ENCODE measurements at regions not wholly inside any gene's neighbourhood (a gene's known extent, or its start where the extent isn't known, plus 50 kb on each side); places are given as distances from the start of the nearest gene placed in this dataset.
"Not testable (repeated sequence)": the region's sequence is repeated elsewhere in the genome, so short reads cannot be mapped to it uniquely, and the experiment has no call there.

- no peaks in the 10 kb centered on the region for H3K27me3 ChIP-seq
- peaks cover 0 to 15% (median 0%) of the 10 kb centered on the region in 4 donors for H3K9me3 ChIP-seq
- H3K36me3 ChIP-seq, result no peaks in the 10 kb centered on the region
- TF ChIP-seq, protein P1, sequence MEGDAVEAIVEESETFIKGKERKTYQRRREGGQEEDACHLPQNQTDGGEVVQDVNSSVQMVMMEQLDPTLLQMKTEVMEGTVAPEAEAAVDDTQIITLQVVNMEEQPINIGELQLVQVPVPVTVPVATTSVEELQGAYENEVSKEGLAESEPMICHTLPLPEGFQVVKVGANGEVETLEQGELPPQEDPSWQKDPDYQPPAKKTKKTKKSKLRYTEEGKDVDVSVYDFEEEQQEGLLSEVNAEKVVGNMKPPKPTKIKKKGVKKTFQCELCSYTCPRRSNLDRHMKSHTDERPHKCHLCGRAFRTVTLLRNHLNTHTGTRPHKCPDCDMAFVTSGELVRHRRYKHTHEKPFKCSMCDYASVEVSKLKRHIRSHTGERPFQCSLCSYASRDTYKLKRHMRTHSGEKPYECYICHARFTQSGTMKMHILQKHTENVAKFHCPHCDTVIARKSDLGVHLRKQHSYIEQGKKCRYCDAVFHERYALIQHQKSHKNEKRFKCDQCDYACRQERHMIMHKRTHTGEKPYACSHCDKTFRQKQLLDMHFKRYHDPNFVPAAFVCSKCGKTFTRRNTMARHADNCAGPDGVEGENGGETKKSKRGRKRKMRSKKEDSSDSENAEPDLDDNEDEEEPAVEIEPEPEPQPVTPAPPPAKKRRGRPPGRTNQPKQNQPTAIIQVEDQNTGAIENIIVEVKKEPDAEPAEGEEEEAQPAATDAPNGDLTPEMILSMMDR (IDR thresholded peaks at IDR 0.05), result no peak
- TF ChIP-seq POLR2A (IDR thresholded peaks at IDR 0.05), result no peak
- H3K27ac ChIP-seq, result no peak overlapping the region
- no peaks in the 10 kb centered on the region for H3K4me1 ChIP-seq
- no peak for DNase-seq
- H3K4me3 ChIP-seq, result no peak overlapping the region
These were observed 828.4 kb upstream of the VRK2 start for GRCh38 chr2:57218206-57218605.

DNA sequence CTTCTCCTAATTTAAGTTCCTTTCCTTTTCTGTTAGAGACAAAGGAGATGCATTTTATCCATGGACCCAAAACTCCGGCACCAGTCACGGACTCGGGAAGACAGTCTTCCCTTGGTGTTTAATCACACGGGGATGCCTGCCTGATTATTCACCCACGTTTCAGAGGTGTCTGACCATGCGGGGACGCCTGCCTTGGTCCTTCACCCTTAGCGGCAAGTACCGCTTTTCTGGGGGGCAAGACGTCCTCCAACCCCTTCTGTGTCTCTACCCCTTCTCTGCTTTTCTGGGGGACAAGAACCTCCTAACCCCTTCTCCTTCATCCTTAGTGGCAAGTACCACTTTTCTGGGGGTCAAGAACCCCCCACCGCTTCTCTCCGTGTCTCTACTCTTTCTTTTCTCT is 816.9 kb upstream of the VRK2 start:
- not testable (repeated sequence) for H3K27ac ChIP-seq, DNase-seq, H3K4me3 ChIP-seq, H3K27me3 ChIP-seq, H3K9me3 ChIP-seq, H3K4me1 ChIP-seq, H3K36me3 ChIP-seq

GRCh38 chr2:57232341-57232740 is 814.3 kb upstream of the VRK2 start:
- not testable (repeated sequence) for H3K27me3 ChIP-seq, DNase-seq, H3K36me3 ChIP-seq

DNA sequence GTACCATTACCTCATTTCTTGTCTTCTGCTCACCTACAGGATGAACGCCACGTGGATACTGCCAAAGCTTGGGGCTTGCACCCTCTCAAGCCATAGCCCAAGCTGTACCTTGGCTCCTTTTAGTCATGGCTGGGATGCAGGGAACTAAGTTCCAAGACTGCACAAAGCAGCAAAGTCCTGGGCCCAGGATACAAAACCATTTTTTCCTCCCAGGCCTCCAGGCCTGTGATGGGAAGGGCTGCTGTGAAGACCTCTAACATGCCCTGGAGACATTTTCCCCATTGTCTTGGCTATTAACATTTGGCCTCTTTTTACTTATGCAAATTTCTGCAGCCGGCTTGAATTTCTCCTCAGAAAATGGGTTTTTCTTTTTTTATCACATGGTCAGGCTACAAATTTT is 795.1 kb upstream of the VRK2 start:
- not testable (repeated sequence) for H3K4me1 ChIP-seq, DNase-seq, H3K27me3 ChIP-seq, H3K4me3 ChIP-seq, H3K36me3 ChIP-seq, H3K27ac ChIP-seq
- peaks cover 0 to 10% (median 4%) of the 10 kb centered on the region in 4 donors for H3K9me3 ChIP-seq

More at GRCh38 chr2:57232341-57232740, 814.3 kb upstream of the VRK2 start:
- H3K4me1 ChIP-seq, H3K9me3 ChIP-seq, H3K27ac ChIP-seq, H3K4me3 ChIP-seq: not testable (repeated sequence)

DNA sequence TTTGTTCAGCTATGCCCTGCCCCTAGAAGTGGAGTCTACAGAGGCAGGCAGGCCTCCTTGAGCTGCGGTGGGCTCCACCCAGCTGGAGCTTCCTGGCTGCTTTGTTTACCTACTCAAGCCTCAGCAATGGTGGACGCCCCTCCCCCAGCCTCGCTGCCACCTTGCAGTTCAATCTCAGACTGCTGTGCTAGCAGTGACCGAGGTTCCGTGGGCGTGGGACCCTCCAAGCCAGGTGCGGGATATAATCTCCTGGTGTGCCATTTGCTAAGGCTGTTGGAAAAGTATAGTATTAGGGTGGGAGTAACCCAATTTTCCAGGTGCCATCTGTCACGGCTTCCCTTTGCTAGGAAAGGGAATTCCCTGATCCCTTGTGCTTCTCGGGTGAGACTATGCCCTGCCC is 770.2 kb upstream of the VRK2 start:
- H3K36me3 ChIP-seq, DNase-seq, H3K27me3 ChIP-seq, H3K27ac ChIP-seq, H3K4me1 ChIP-seq, H3K4me3 ChIP-seq: not testable (repeated sequence)
- H3K9me3 ChIP-seq, result peaks cover 0 to 14% (median 0%) of the 10 kb centered on the region in 4 donors

- Histone ChIP-seq H3K27me3 (no peaks in the 10 kb centered on the region), H3K4me1 (no peaks in the 10 kb centered on the region), H3K4me3 (no peak overlapping the region), H3K27ac (no peak overlapping the region), H3K9me3 (peaks cover 0 to 14% (median 0%) of the 10 kb centered on the region in 4 donors), H3K36me3 (no peaks in the 10 kb centered on the region)
- no peak for DNase-seq
- TF ChIP-seq, protein P1 (IDR thresholded peaks at IDR 0.05), result no peak
- TF ChIP-seq POLR2A (IDR thresholded peaks at IDR 0.05), result no peak
These were observed 768.2 kb upstream of the VRK2 start for GRCh38 chr2:57278451-57278850.

GRCh38 chr2:57291209-57291608 is 755.4 kb upstream of the VRK2 start:
- no peak for DNase-seq
- H3K9me3 ChIP-seq, result no peaks in the 10 kb centered on the region
- no peak for TF ChIP-seq POLR2A (IDR thresholded peaks at IDR 0.05)
- TF ChIP-seq, protein P1 (IDR thresholded peaks at IDR 0.05), result no peak
- no peaks in the 10 kb centered on the region for H3K36me3 ChIP-seq
- no peak overlapping the region for H3K4me3 ChIP-seq
- H3K4me1 ChIP-seq, result no peaks in the 10 kb centered on the region
- H3K27ac ChIP-seq, result no peak overlapping the region
- no peaks in the 10 kb centered on the region for H3K27me3 ChIP-seq

DNA sequence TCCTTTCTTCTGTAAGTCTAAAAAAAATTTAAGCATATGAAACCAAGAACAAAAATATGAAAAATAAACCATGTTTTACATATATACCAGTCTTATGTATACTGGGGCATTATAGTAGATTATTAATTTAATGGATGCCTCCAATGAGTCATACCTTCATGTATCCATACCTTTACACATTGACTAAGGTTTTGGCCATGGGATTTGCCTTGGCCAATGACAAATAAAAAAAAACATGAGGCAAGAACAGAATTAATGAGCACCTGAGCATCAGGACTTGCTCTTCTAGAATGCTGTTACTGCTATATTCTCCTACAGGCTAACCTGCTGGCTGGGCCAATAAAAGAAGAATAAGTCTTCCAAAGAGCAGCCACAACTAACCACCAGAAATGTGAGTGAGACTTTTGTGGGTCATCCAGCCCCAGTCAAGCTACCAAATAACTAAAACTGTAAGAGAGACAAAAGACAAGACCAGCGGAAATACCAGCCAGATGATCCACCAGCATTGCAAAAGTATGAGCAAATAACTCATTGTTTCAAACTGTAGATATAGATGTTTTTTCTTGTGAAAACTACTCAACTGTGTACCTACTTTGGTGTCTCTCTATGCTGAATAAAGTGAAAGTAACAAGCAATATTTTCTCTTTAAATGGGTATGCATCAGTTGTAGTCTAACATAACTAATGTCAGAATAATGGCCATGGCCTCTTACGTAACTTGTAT is 749.6 kb upstream of the VRK2 start:
- Histone ChIP-seq H3K4me1 (no peaks in the 10 kb centered on the region), H3K27ac (no peak overlapping the region), H3K4me3 (no peak overlapping the region), H3K9me3 (no peaks in the 10 kb centered on the region), H3K36me3 (no peaks in the 10 kb centered on the region), H3K27me3 (no peaks in the 10 kb centered on the region)
- no peak for DNase-seq
- TF ChIP-seq POLR2A (IDR thresholded peaks at IDR 0.05), result no peak
- TF ChIP-seq, protein P1 (IDR thresholded peaks at IDR 0.05), result no peak
